ENCODE measurements at regions not wholly inside any gene's neighbourhood (a gene's known extent, or its start where the extent isn't known, plus 50 kb on each side); places are given as distances from the start of the nearest gene placed in this dataset.

GRCh38 chr2:149877913-149878312, 290.3 kb upstream of the MMADHC start:
- TF ChIP-seq YY1 (IDR thresholded peaks at IDR 0.05; ENCODE audit: insufficient read depth, insufficient read length): no peak
- no peak for TF ChIP-seq ZNF274 (IDR thresholded peaks at IDR 0.05; ENCODE audit: low read depth, low read length)
